Glutamatergic neuron (in vitro differentiated cells): ENCODE measurements at regions not wholly inside any gene's neighbourhood (a gene's known extent, or its start where the extent isn't known, plus 50 kb on each side); places are given as distances from the start of the nearest gene placed in this dataset.

ENCODE experiments used
- DNase-seq: peaks from one replicate; pipeline ENCODE4 v3.0.0; 2022
- H3K27ac Mint-ChIP-seq: one replicate; pipeline ENCODE4 v1.8.0; 2020; ENCODE audit warnings: mild to moderate bottlenecking, mixed read lengths, inconsistent platforms; ENCODE audit not compliant: unreplicated experiment
- H3K27me3 Mint-ChIP-seq: one replicate; pipeline ENCODE4 v1.8.0; 2020; ENCODE audit warnings: mild to moderate bottlenecking, moderate library complexity, mixed read lengths, inconsistent platforms; ENCODE audit not compliant: unreplicated experiment
- H3K36me3 Mint-ChIP-seq: one replicate; pipeline ENCODE4 v1.8.0; 2020; ENCODE audit warnings: mild to moderate bottlenecking, mixed read lengths, inconsistent platforms; ENCODE audit not compliant: unreplicated experiment
- H3K4me1 Mint-ChIP-seq: one replicate; pipeline ENCODE4 v1.8.0; 2020; ENCODE audit warnings: mild to moderate bottlenecking, low read depth, mixed read lengths, inconsistent platforms; ENCODE audit not compliant: unreplicated experiment
- H3K4me3 Mint-ChIP-seq: one replicate; pipeline ENCODE4 v1.8.0; 2020; ENCODE audit warnings: mild to moderate bottlenecking, mixed read lengths, inconsistent platforms; ENCODE audit not compliant: unreplicated experiment
- H3K9me3 Mint-ChIP-seq: one replicate; pipeline ENCODE4 v1.8.0; 2020; ENCODE audit warnings: mild to moderate bottlenecking, moderate library complexity, mixed read lengths, inconsistent platforms; ENCODE audit not compliant: unreplicated experiment
- CTCF ChIP-seq: fragments of 200-600 bp; sonication (generic); IDR thresholded peaks from one replicate; pipeline ENCODE4 v1.5.0; 2021; ENCODE audit not compliant: partially characterized antibody, unreplicated experiment

- no peak for TF ChIP-seq CTCF
- DNase-seq: no peak
- no peak overlapping the region for H3K27ac Mint-ChIP-seq
- no peak overlapping the region for H3K4me3 Mint-ChIP-seq
- H3K4me1 Mint-ChIP-seq: no peaks in the 10 kb centered on the region
- H3K27me3 Mint-ChIP-seq: no peaks in the 10 kb centered on the region
- no peaks in the 10 kb centered on the region for H3K36me3 Mint-ChIP-seq
- no peaks in the 10 kb centered on the region for H3K9me3 Mint-ChIP-seq
Observed at GRCh38 chr12:14200598-14200997, 164.9 kb upstream of the ATF7IP start.

- H3K27me3 Mint-ChIP-seq: no peaks in the 10 kb centered on the region
- no peak overlapping the region for H3K27ac Mint-ChIP-seq
- no peaks in the 10 kb centered on the region for H3K36me3 Mint-ChIP-seq
- H3K4me3 Mint-ChIP-seq: no peak overlapping the region
- H3K9me3 Mint-ChIP-seq: no peaks in the 10 kb centered on the region
- no peak for DNase-seq
- H3K4me1 Mint-ChIP-seq: no peaks in the 10 kb centered on the region
- no peak for TF ChIP-seq CTCF
Observed at GRCh38 chr12:14201291-14201690, 164.2 kb upstream of the ATF7IP start.

- no peak for TF ChIP-seq CTCF
- H3K36me3 Mint-ChIP-seq: no peaks in the 10 kb centered on the region
- no peaks in the 10 kb centered on the region for H3K27me3 Mint-ChIP-seq
- H3K4me3 Mint-ChIP-seq: no peak overlapping the region
- H3K27ac Mint-ChIP-seq: no peak overlapping the region
- H3K4me1 Mint-ChIP-seq: no peaks in the 10 kb centered on the region
- H3K9me3 Mint-ChIP-seq: no peaks in the 10 kb centered on the region
- DNase-seq: no peak
Observed at GRCh38 chr12:14207905-14208551, 157.5 kb upstream of the ATF7IP start.

- no peaks in the 10 kb centered on the region for H3K9me3 Mint-ChIP-seq
- no peak for TF ChIP-seq CTCF
- no peaks in the 10 kb centered on the region for H3K36me3 Mint-ChIP-seq
- H3K4me3 Mint-ChIP-seq: no peak overlapping the region
- no peaks in the 10 kb centered on the region for H3K27me3 Mint-ChIP-seq
- no peak for DNase-seq
- no peak overlapping the region for H3K27ac Mint-ChIP-seq
- no peaks in the 10 kb centered on the region for H3K4me1 Mint-ChIP-seq
Observed at GRCh38 chr12:14211947-14212387, 153.5 kb upstream of the ATF7IP start.

GRCh38 chr12:14213542-14213941 is 151.9 kb upstream of the ATF7IP start:
- Mint-ChIP-seq H3K36me3 (no peaks in the 10 kb centered on the region), H3K27me3 (no peaks in the 10 kb centered on the region), H3K9me3 (no peaks in the 10 kb centered on the region), H3K4me1 (no peaks in the 10 kb centered on the region), H3K4me3 (no peak overlapping the region), H3K27ac (no peak overlapping the region)
- TF ChIP-seq CTCF: no peak
- no peak for DNase-seq
